ENCODE measurements at regions not wholly inside any gene's neighbourhood (a gene's known extent, or its start where the extent isn't known, plus 50 kb on each side); places are given as distances from the start of the nearest gene placed in this dataset.
"Not testable (repeated sequence)": the region's sequence is repeated elsewhere in the genome, so short reads cannot be mapped to it uniquely, and the experiment has no call there.

GRCh38 chr16:87043231-87044031 is 273.8 kb downstream of the C16orf95 start:
- DNase-seq, result no peak

DNA sequence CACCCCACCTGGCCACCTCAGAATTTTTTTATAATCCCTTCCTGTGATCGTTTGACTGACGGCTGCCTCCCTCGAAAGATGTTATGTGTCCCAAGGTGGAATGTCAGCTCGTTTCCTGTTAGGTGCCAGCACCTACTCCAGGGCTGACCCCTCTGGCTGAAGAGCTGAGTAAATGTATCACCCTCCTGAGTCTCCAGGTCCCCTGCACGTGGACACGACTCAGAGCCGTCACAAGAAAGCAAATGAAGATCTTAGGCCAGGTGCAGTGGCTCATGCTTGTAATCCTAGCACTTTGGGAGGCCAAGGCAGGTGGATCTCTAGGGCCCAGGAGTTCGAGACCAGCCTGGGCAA is 273.2 kb downstream of the C16orf95 start:
- DNase-seq, result no peak

DNA sequence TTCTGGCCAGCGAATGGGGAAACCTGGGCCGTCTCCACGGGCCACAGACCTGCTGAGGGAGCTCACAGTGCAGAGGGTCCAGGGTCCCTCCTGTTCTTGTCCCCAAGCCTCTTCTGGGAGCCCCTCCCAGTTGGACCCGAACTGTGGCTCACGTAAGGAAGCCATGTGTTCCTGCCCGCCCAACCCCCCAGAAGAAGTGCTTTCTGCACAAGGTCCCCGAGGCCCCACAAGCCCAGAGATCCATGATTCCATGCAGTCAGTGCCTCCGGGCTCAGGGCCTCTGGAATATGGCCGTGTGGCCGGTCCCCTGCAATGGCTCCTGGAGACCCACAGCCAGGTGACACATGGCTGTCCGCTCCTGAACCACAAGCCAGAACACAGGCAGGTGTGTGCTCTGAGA is 272.4 kb downstream of the C16orf95 start:
- DNase-seq, result no peak

GRCh38 chr16:87045466-87046216 is 271.6 kb downstream of the C16orf95 start:
- DNase-seq, result no peak

- no peak for DNase-seq
These were observed 271.0 kb downstream of the C16orf95 start for GRCh38 chr16:87046235-87046634.

DNA sequence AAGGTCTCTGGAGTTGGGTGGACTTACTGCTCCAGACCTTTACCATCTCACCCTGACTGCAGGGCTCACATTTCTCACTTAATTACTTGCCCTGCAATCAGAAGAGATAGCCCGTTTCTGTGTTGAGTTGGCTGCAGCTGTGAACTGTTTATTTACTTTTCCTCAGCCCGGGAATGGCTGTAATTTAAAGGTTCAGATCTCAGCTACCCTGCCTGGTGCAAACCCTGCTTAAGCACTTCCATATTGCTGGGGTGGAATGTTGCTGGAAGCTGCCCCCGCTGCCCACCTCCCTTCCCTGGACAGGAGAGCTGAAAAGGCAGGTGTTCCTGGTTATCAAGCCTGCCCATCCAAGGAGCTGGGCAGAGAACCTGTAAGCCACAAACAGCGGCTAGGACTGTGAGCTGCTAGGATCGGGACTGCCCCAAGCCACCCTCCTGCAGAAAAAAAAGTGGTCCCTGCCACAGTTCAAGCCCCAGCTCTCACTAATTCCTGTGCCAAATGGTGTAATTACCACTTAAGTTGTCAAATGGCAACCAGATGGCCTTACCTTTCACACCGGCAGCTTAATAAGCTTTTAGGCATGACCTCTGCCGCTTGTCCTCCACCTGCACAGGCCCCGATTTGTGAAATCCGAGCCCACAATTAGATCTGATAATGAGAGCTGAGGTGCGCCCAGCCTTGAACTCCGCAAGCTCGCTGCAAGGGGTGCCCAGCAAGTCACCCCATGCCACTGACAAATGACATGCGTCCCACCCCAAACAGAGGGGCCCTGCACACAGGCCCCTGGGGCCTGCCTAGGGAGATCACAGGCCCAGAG is 269.8 kb downstream of the C16orf95 start:
- DNase-seq, result no peak

DNA sequence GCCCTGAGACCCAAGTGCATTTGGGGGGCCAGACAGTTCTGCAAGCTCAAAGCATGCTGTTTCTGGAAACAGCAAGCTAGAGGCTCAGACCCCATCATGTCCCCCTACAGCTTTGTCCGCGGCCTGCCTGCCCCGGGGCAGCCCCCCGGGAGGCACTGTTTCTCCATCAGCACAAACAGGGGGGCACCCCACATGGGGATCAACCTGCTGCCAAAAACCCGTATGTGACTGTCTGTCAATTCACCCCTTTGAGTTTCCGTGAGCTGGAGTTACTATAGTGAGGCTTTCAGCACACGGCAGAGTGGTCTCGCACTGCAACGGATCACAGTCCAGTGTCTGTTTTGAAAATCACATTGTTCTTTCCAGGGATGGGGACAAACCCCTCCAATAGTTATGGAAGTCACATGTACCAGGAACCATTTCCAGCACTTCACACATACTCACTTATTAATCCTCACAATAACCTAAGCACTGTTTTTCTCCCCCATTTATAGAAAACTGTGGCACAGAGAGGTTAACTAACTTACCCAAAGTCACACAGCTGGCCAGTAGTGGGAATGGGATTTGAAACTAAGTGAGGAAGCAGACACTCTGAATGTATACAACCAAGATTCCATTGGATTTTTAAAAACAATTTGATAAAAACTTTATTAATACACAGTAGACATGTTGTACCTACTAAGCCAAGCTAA is 269.0 kb downstream of the C16orf95 start:
- DNase-seq, result no peak

DNA sequence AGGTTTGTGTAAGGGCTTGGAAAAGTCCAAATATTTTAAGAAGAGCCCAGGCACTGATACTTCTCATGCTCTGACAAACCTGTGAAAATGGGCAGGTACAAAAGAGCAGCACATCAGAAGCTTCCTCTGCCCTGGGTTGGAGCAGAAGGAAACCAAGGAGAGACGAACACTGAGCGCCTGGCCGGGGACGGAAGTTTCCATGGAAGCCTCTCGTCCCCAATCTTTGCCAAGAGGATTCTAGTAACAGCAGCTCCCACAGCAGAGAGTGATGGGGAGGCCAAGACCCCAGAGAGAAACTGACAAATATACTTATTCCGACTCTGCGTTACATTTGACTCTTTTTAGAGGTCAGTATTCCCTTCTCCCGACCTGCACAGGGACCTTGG is 268.5 kb downstream of the C16orf95 start:
- DNase-seq, result no peak

- DNase-seq, result not testable (repeated sequence)
These were observed 268.0 kb downstream of the C16orf95 start for GRCh38 chr16:87049216-87049615.

- DNase-seq, result no peak
These were observed 267.1 kb downstream of the C16orf95 start for GRCh38 chr16:87050142-87050541.

GRCh38 chr16:87051526-87052320 is 265.5 kb downstream of the C16orf95 start:
- no peak for DNase-seq

DNA sequence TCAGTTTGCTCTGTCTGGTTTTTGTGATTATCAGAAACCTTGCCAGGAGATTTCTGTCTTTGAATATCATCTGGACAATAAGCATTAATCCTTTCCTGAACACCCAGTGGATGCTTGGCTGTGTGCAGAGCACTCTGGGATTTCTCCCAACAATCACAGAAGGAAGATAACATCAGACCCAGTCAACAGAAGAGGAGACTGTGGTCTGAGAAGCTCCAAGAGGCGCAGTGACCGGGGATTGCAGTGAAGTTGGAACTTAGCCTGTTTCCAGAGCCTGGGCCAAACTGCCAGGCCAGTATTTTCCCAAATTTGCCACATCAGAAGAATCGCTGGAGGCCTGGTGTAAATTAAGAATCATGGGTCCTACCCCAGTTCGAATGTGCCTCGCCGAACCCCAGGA is 264.7 kb downstream of the C16orf95 start:
- no peak for DNase-seq

- DNase-seq, result no peak
These were observed 263.9 kb downstream of the C16orf95 start for GRCh38 chr16:87053016-87053982.

GRCh38 chr16:87054154-87054553 is 263.0 kb downstream of the C16orf95 start:
- no peak for DNase-seq

DNA sequence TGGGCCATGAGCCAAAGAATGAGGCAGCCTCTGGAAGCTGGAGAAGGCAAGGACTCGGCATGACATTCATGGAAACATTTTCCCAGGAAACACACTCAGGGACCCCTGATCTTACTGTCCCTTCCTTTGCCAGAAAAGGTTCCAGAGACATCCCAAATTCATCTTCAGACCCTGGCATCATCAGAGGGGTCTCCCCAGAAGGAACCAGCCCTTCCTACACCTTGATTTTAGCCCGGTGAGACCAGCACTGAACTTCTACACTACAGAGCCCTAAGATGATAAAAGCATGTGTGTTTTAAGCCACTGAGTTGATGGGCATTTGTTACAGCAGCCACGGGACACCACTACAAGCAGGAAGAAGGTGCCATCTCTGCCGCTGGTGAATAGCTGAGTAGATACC is 262.3 kb downstream of the C16orf95 start:
- no peak for DNase-seq

DNA sequence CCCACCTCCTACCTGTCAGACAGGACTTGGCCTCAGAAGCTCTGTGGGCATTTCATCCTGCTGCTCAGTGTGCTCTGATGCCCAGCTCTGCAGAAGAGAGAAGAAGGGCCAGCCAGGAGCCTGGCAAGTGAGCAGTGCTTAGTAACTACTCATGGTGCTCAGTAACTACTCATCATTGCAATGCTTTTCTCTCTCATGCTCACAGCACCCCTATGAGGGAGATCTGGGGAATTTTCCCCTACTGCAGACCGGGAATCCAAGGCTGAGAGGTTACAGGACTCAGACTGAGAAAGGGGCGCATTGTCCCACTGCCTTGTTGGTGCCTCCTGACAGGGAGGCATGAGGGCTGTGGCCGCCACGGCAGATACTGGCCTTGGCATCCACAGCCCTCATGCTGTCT is 261.1 kb downstream of the C16orf95 start:
- no peak for DNase-seq

DNA sequence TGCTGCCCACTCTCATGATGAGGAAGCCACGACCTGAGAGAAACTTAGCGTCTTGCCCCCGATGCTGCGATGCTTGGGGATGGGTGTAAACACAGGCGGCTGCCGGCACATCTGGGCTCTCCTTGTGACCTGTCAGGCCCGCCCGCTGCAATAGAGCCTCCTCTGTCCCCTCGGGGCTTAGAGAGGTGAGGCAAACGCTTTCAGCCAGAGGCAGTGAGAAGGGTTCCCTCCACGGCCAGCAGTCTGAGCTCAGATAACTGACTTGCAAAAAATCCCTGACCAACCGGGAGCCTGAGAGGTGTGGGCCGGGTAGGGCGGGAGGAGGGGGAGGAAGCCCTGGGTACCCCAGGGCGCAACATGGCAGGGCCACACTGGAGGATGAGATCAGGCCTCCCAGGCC is 260.6 kb downstream of the C16orf95 start:
- no peak for DNase-seq

DNA sequence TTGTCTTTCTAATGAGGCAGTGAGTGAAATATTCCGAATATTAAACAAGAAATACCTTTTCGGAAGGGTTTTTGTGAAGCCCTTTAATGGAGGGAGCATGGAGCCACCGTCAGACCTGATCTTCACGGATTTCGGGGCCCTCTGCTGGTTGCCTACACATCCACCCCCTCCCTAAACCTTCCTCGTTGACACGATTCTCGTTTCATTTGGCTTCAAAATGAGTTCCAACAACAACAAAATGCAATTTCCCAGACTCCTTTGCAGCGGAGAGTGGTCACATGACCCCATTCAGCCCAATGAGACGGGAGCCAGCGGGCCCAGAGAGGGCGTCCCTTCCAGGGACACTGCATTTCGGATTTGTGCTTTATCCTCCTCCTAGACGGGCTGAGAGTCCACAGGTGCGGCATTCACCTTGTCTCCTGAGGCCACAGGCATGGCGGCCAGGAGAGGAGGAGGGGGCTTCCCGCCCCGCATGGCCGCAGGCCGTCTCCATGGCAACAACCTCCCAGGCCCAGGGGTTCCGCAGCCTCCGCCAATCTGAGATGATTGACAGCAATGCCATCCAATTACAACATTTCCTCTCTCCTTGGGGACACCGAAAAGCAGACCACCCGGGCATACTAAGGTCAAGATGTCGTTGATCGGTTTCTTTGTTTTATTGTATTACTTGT is 259.8 kb downstream of the C16orf95 start:
- DNase-seq, result no peak

- no peak for DNase-seq
These were observed 259.1 kb downstream of the C16orf95 start for GRCh38 chr16:87057951-87058560.

DNA sequence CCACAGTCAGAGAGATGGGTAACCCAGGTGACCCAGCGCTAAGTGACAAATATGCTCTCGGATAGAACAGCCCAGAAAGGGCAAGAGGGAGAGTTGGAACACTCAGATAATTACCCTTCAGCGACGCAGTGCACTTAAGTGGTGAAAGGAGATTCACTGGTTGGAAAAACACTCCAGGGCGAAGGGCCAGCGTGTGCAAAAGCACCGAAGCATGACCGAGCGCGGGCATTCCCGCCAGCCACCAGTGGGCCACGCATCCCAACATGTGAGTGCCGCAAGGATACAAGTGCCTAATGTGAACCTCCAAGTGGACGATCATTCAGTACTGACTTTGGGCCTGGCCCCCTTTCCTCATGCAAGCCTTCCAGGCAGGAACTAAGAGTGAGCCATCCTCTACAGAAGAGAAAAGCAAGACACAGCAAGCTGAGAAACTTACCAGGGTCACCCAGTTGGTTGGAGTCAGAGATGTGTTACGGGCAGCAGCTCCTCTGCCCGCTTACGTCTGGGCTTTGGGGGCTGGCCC is 258.4 kb downstream of the C16orf95 start:
- no peak for DNase-seq

Data from CD4-positive, alpha-beta T cell treated with Interferon alpha-2 for 1 hour (primary cell).